K562 (cell line): ENCODE measurements at regions not wholly inside any gene's neighbourhood (a gene's known extent, or its start where the extent isn't known, plus 50 kb on each side); places are given as distances from the start of the nearest gene placed in this dataset.

ENCODE experiments used
- ATAC-seq: fragments of 200-7000 bp; cut with Tn5 transposase; 3 replicates; pipeline ENCODE4 v1.9.1; 2020; ENCODE audit warnings: moderate library complexity
- BruUV-seq: library from RNA; stranded (reverse); fragments of 400-500 nt; replicated peaks from 2 replicates; lab custom pipeline; 2021; lab: Mats Ljungman, UMichigan
- CTCF ChIA-PET: fragments of 300-600 bp; formaldehyde crosslinking; extraction: SDS; loops from one replicate; lab custom pipeline; 2021; ENCODE audit warnings: low intra/inter-chr PET ratio; lab: Yijun Ruan, JAX
- POLR2A ChIA-PET: fragments of 300-600, 350-650 bp; sonication (Branson Sonifier 250); formaldehyde crosslinking; extraction: SDS; loops from one replicate; lab custom pipeline; 2021; ENCODE audit warnings: antibody characterized with exemption, inconsistent platforms; lab: Yijun Ruan, JAX
- DNase-seq, 4 experiments: peaks; one replicate each; pipeline versions ENCODE4 v3.0.0 to v3.0.0-alpha.2; 2011 to 2018; ENCODE audit warnings: low spot score in 3 of 4, mixed read lengths in 3 of 4; ENCODE audit errors: extremely low read depth in 1 of 4
- FAIRE-seq: peaks from 2 replicates; lab custom pipeline; 2011; peaks lifted over from hg19 to GRCh38; lab: Jason Lieb, UNC
- H2AFZ ChIP-seq: 2 replicates; pipeline ENCODE4 v1.6.0; 2011; ENCODE audit warnings: low read depth, low read length, control low read depth, inconsistent platforms
- H3K27ac ChIP-seq: fragments of 200-600 bp; 3 replicates; pipeline ENCODE4 v1.8.0; 2011; ENCODE audit warnings: low read depth, mild to moderate bottlenecking, control low read depth, inconsistent platforms, low read length, moderate library complexity, mixed read lengths; ENCODE audit errors: extremely low read depth
- H3K27me3 ChIP-seq, 2 experiments: fragments of 300-600 bp in 1 of 2; 2 replicates in 1 of 2; 3 replicates in 1 of 2; pipeline versions ENCODE4 v1.6.0 to v1.8.0; 2011; ENCODE audit warnings: inconsistent platforms in 2 of 2, low read length in 2 of 2, mild to moderate bottlenecking in 1 of 2, mixed read lengths in 1 of 2, moderate library complexity in 1 of 2; ENCODE audit not compliant: control insufficient read depth in 2 of 2, insufficient read depth in 2 of 2
- H3K36me3 ChIP-seq: fragments of 300-600 bp; 3 replicates; pipeline ENCODE4 v1.8.0; 2011; ENCODE audit warnings: mild to moderate bottlenecking, low read length, inconsistent platforms; ENCODE audit not compliant: control insufficient read depth, insufficient read depth
- H3K4me1 ChIP-seq, 2 experiments: fragments of 200-600 bp in 1 of 2; replicated peaks in 1 of 2; 2 replicates in 1 of 2; 3 replicates in 1 of 2; pipeline versions ENCODE4 v1.5.1 to v1.8.0; 2011; ENCODE audit warnings: inconsistent platforms in 2 of 2, low read length in 2 of 2, mild to moderate bottlenecking in 1 of 2, mixed read lengths in 1 of 2, moderate library complexity in 1 of 2; ENCODE audit not compliant: control insufficient read depth in 2 of 2, insufficient read depth in 2 of 2
- H3K4me2 ChIP-seq: 2 replicates; pipeline ENCODE4 v1.6.1; 2011; ENCODE audit warnings: low read length, control low read depth, inconsistent platforms, mixed read lengths; ENCODE audit not compliant: insufficient read depth
- H3K4me3 ChIP-seq: fragments of 200-600 bp; sonication (generic), shearing (Covaris generic); 2 replicates; pipeline ENCODE4 v1.5.1; 2016; ENCODE audit warnings: control low read depth, inconsistent platforms
- H3K79me2 ChIP-seq: fragments of 200-600 bp; 3 replicates; pipeline ENCODE4 v1.8.0; 2011; ENCODE audit warnings: low read length, inconsistent platforms; ENCODE audit not compliant: control insufficient read depth, insufficient read depth
- H3K9ac ChIP-seq, 2 experiments: 2 replicates each; pipeline versions ENCODE4 v1.6.0 to v1.6.1; 2011; ENCODE audit warnings: low read depth in 2 of 2, low read length in 2 of 2, control low read depth in 1 of 2, inconsistent platforms in 1 of 2, mild to moderate bottlenecking in 1 of 2, mixed read lengths in 1 of 2; ENCODE audit not compliant: insufficient read depth in 1 of 2
- H3K9me1 ChIP-seq: one replicate; pipeline ENCODE4 v1.6.0; 2011; ENCODE audit warnings: inconsistent platforms, mild to moderate bottlenecking, low read length, moderate library complexity; ENCODE audit not compliant: control insufficient read depth, insufficient read depth
- H3K9me3 ChIP-seq: replicated peaks from 2 replicates; pipeline ENCODE4 v1.5.1; 2011; ENCODE audit warnings: low read depth, low read length, inconsistent platforms; ENCODE audit not compliant: control insufficient read depth, insufficient read depth
- H4K20me1 ChIP-seq: replicated peaks from 2 replicates; pipeline ENCODE4 v1.6.1; 2011; ENCODE audit warnings: low read length, inconsistent platforms, mixed read lengths; ENCODE audit not compliant: control insufficient read depth, insufficient read depth
- ATF7 ChIP-seq: fragments of 450-650 bp; IDR thresholded peaks from 2 replicates; pipeline ENCODE4 v1.7.1; 2014; ENCODE audit warnings: mild to moderate bottlenecking, moderate library complexity
- GABPB1 ChIP-seq: sonication (generic); formaldehyde crosslinking; IDR thresholded peaks from 2 replicates; pipeline ENCODE4 v1.8.0; 2022; ENCODE audit warnings: mild to moderate bottlenecking, missing genetic modification reagents
- HNRNPK ChIP-seq: fragments of 200-400 bp; formaldehyde crosslinking; IDR thresholded peaks from one replicate; pipeline ENCODE4 v1.6.1; 2018; ENCODE audit warnings: mild to moderate bottlenecking, low read depth, low read length; ENCODE audit not compliant: poor library complexity, severe bottlenecking
- NFYB ChIP-seq: IDR thresholded peaks from 2 replicates; pipeline ENCODE4 v1.6.1; 2011; ENCODE audit warnings: mild to moderate bottlenecking, moderate library complexity; ENCODE audit not compliant: insufficient read length; ENCODE audit errors: extremely low read depth
- YY1 ChIP-seq, 3 experiments: IDR thresholded peaks; 2 replicates each; pipeline ENCODE4 v1.6.1; 2011; ENCODE audit warnings: low read length in 2 of 3, mild to moderate bottlenecking in 2 of 3, moderate library complexity in 2 of 3, borderline replicate concordance in 1 of 3, control low read depth in 1 of 3, low read depth in 1 of 3; ENCODE audit not compliant: insufficient read depth in 3 of 3, insufficient replicate concordance in 2 of 3, control insufficient read depth in 1 of 3, insufficient read length in 1 of 3; ENCODE audit errors: extremely low read depth in 1 of 3
- ZNF431 ChIP-seq: sonication (generic); formaldehyde crosslinking; IDR thresholded peaks from 2 replicates; pipeline ENCODE4 v1.8.0; 2022; ENCODE audit warnings: mild to moderate bottlenecking, missing genetic modification reagents
- ZNF707 ChIP-seq: fragments of 250-450 bp; sonication (Bioruptor Pico); conservative IDR thresholded peaks from 2 replicates; pipeline ENCODE4 v1.8.0; 2022; ENCODE audit warnings: inconsistent platforms, mild to moderate bottlenecking, moderate library complexity
- WGBS: fragments of 100-300 bp; shearing (Covaris generic); methylation state at CpG from one replicate; pipeline ENCODE4 v1.1.6; 2016; ENCODE audit warnings: low coverage, mixed read lengths; ENCODE audit not compliant: insufficient coverage; ENCODE audit errors: missing lambda C conversion rate; 5-methylcytosine and 5-hydroxymethylcytosine counted together
- in situ Hi-C: fragments of 300-500 bp; cut with MboI; formaldehyde crosslinking; loops from 4 replicates; pipeline ENCODE4 v1.15.0; 2018; ENCODE audit warnings: inconsistent platforms, mixed read lengths
- intact Hi-C: fragments of 100-400 bp; cut with micrococcal nuclease; formaldehyde crosslinking; loops from 2 replicates; pipeline ENCODE4 v1.14.2; 2022

DNA sequence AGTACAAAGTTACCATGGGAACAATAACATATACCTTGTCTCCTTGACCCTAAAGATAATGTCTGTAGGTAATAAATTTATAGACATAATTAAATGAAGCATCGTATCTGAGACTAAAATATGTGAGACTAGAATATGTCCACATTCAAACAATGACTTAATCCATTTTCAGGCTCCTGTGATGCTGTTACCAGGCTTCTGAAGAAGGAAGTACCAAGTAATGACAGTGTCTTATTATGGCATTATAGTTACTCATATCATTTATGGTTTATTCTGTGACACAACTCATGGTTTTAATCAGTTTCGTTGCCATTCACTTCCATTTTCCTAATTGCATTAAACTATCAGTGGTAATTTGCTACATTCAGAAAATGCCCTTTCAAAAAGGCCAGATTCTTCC, 100.6 kb upstream of the GPM6B start:
- Histone ChIP-seq H3K79me2 (no peaks in the 10 kb centered on the region), H3K27ac (no peak overlapping the region), H2AFZ (no peak overlapping the region), H3K4me3 (no peak overlapping the region), H3K27me3 (peaks cover 0 to 6% of the 10 kb centered on the region in 2 experiments; a peak in 2 of 5 replicates), H4K20me1 (no peaks in the 10 kb centered on the region), H3K9me3 (no peaks in the 10 kb centered on the region), H3K9me1 (no peaks in the 10 kb centered on the region), H3K4me2 (no peak overlapping the region), H3K36me3 (no peaks in the 10 kb centered on the region), H3K9ac (no peak overlapping the region), H3K4me1 (no peaks in the 10 kb centered on the region)
- DNase-seq (no peak), FAIRE-seq (no peak), ATAC-seq (no peak)
- no peak for TF ChIP-seq NFYB
- no peak for TF ChIP-seq ZNF707 (CRISPR knock-in tag)
- no peak for TF ChIP-seq YY1 (IDR thresholded peaks at IDR 0.05; ENCODE audit: borderline replicate concordance in 1 of 3, control insufficient read depth in 1 of 3, extremely low read depth in 1 of 3, insufficient read depth in 3 of 3, insufficient read length in 1 of 3, insufficient replicate concordance in 2 of 3, low read depth in 1 of 3, low read length in 2 of 3)
- no peak for TF ChIP-seq ZNF431 (CRISPR knock-in tag)
- TF ChIP-seq ATF7: no peak
- no peak for TF ChIP-seq GABPB1 (CRISPR knock-in tag)
- TF ChIP-seq HNRNPK: no peak
- in situ Hi-C loops: no loop called here
- POLR2A ChIA-PET: no interaction called here
- no TSS peak for BruUV-seq
- intact Hi-C loops: no loop called here
- CTCF ChIA-PET: no interaction called here
- WGBS: 0% methylated on average over 2 of the region's 2 CpGs
